ENCODE measurements at regions not wholly inside any gene's neighbourhood (a gene's known extent, or its start where the extent isn't known, plus 50 kb on each side); places are given as distances from the start of the nearest gene placed in this dataset.
"Not testable (repeated sequence)": the region's sequence is repeated elsewhere in the genome, so short reads cannot be mapped to it uniquely, and the experiment has no call there.

- no peak for DNase-seq (ENCODE audit: low read depth in 2 of 2)
Observed at GRCh38 chr18:57882465-57882864, 79.3 kb upstream of the ATP8B1 start.

- peak; percentile 81 to 85 for DNase-seq (ENCODE audit: low read depth in 2 of 2)
Observed at GRCh38 chr18:57881818-57882413, 78.8 kb upstream of the ATP8B1 start.

GRCh38 chr18:57879924-57880323 lies 76.8 kb upstream of the ATP8B1 start:
- DNase-seq (ENCODE audit: low read depth in 2 of 2), result not testable (repeated sequence)

DNA sequence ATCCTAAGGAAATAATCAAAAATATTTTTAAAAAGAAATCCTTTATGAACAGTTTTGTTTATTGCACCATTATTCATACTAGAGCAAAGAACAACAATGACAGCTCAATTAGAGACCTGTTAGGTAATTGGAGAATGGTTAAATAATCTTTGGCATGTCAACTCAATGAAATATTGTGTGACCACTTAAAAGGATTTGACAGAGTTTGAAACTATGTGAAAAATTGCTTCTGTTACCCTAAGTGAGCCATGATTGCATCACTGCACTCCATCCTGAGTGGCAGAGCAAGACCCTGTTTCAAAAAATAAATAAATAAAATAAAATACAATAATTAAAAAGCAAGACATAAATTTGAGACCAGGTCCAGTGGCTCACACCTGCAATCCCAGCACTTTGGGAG lies 66.1 kb upstream of the ATP8B1 start:
- no peak for DNase-seq (ENCODE audit: low read depth in 2 of 2)

DNA sequence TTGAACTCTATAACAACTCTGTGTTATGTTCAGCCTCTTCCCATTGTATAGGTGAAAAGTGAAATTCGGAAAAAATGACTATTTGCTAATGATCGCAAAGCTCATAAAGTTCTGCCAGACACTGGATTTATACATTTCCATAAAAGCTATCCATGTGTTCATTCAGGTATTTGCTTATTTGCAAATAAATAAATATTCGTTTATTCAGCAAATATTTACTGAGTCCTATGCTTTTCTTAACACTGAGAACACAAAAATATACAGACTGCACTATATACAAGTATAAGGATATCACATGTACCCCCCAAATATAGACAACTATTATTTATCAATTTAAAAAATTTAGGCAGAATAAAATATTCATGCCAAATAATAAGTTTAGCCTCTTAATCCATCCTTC lies 63.2 kb upstream of the ATP8B1 start:
- no peak for DNase-seq (ENCODE audit: low read depth in 2 of 2)

DNA sequence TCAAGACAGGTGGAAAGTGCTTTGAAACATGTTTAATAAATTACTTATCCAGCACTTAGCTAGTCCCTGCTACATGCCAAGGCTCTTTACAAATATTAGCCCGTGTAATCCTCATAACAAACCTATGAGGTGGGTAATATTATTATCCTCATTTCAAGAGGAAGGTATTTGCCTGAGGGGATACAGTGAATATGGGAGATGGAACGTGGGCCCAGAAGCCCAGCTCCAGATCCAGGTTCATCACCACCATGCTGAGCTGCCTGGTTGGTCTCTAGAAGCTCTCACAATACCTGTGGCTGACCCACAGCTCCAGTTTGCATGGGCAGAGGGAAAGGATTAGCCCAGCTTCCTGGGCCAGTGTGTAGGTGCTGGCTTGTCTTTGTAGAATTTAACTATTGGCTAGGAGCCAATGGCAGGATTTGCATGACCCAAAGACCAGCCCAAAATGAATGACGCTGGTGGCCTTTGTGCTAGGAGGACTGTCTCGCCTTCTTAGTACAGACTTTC lies 61.6 kb upstream of the ATP8B1 start:
- DNase-seq (ENCODE audit: low read depth in 2 of 2), result no peak

GRCh38 chr18:57863706-57864105 lies 60.6 kb upstream of the ATP8B1 start:
- DNase-seq (ENCODE audit: low read depth in 2 of 2), result no peak

DNA sequence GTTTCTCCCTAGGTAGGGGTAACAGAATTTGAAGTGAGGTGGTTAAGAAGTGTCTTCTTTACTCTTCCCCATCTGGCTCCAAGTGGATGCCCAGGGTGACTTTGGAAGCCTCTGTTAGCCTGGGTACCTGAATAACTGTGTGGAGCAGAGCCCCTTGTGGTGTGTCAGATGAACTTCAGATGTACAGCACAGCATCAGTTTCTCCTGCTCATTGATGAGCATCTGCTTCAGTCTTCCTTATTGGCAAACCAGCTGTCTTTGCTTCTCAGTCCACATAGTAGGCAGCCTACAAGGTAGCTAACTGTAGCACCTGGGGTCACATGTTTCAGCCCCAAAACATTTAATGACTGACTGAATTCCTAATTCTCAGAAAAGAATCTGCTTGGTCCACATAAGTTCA lies 56.2 kb upstream of the ATP8B1 start:
- DNase-seq (ENCODE audit: low read depth in 2 of 2), result peak; percentile 52 to 56

GRCh38 chr18:57856557-57857280 lies 53.6 kb upstream of the ATP8B1 start:
- DNase-seq (ENCODE audit: low read depth in 2 of 2), result no peak

DNA sequence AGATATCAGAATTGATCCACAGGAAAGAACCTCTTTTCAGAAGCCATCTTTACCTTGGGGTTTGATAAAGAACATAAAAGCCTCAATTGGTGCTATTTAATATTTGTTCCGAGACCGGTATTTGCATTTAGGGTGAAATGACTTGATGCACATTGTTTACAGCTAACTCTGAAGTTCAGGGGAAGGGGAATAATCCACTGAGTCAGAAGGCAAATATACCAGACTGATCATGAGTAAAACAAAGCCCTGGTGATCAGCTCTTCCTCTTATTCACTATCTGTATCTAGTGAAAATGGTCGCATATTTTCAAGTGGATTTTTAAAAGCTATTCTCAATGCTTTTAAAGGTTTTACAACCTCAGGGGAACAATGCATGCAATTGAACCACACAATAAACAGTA lies 53.0 kb upstream of the ATP8B1 start:
- DNase-seq (ENCODE audit: low read depth in 2 of 2), result no peak

DNA sequence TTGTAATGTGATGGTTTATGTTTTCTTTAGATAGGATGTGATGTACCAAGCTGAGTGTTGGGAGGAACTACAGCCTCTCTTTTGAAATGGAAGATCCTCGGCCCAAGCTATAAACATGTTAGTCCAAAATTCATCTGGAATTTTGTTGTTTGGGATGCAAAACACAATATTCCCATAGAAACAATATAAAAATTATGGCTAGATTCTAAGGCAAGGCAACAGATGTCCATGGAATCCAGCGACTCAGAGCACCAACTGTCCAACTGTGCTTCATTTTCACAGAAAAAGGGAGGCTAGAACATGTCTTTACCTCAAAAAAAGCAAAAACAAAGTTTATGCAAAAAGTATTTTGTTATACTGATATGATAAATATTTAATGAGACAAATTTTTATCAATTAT lies 52.4 kb upstream of the ATP8B1 start:
- DNase-seq (ENCODE audit: low read depth in 2 of 2), result no peak

DNA sequence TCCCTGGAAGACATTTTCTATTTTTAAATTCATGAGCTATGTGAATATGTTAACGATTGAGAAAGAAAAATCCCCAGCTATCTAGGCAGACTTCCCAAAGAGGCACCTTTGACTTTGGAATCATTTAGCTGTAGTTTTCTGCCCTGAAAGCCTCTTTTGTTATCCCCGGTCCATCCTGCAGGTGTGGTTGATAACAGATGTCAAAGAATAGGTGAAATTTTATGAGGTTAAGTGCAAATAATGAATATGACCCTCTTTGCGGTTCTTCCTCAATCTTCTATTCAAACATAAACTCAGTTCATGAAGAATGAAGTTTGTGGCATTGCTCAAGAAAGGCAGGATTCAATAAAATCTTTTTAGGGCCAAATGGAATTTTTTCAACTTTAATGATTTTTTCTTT lies 51.6 kb upstream of the ATP8B1 start:
- no peak for DNase-seq (ENCODE audit: low read depth in 2 of 2)

DNA sequence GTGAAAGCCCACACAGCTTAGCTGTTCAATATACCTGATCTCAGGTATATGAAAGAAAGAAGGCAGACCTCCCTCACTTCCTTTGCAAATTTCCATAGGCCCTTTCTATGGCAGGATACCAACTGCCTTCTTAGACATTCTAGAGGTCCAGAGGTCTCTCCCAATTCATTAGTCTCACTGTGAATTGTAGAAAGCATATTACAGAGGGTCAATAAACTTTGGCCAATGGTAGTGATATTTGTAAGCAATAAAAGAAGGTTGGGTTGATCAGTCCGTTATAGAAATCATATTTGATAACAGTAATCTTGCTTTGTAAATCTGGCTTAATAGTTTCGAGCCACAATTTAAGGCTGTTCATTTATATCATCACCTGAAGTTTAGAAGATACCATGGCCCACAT lies 50.7 kb upstream of the ATP8B1 start:
- DNase-seq (ENCODE audit: low read depth in 2 of 2), result no peak

DNA sequence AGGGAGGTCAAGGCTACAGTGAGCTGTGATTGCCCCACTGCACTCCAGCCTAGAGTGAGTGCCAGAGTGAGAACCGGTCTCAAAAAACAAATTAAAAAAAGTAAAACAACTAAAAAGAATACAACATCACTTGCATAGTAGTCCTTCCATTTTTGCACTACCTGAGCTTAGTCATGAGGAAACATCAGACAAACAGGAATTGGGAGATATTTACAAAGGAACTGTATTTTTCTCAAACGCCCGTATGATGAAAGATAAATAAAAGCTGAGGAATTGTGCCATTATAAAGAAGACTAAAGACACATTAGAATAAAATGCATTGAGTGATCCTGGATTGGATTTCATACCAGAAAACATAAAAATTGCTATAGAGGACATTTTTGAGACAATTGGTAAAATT lies 50.0 kb upstream of the ATP8B1 start:
- no peak for DNase-seq (ENCODE audit: low read depth in 2 of 2)
